ENCODE measurements at regions not wholly inside any gene's neighbourhood (a gene's known extent, or its start where the extent isn't known, plus 50 kb on each side); places are given as distances from the start of the nearest gene placed in this dataset.

- H3K4me1 Mint-ChIP-seq (ENCODE audit: low read depth), result peaks cover 48% of the 10 kb centered on the region
- H3K9me3 Mint-ChIP-seq, result peaks cover 5% of the 10 kb centered on the region
- H3K27me3 Mint-ChIP-seq (ENCODE audit: low read depth), result no peaks in the 10 kb centered on the region
- no peak overlapping the region for H3K4me3 Mint-ChIP-seq
- H3K27ac Mint-ChIP-seq, result no peak overlapping the region
- H3K36me3 Mint-ChIP-seq (ENCODE audit: low read depth), result peaks cover 60% of the 10 kb centered on the region
- no peak for DNase-seq (ENCODE audit: low spot score)
These were observed 114.0 kb upstream of the NEDD9 start for GRCh38 chr6:11346516-11346915.

GRCh38 chr6:11345536-11345935 is 113.1 kb upstream of the NEDD9 start:
- Mint-ChIP-seq H3K4me1 (ENCODE audit: low read depth) (peaks cover 49% of the 10 kb centered on the region), H3K9me3 (peaks cover 5% of the 10 kb centered on the region), H3K27me3 (ENCODE audit: low read depth) (no peaks in the 10 kb centered on the region), H3K27ac (no peak overlapping the region), H3K4me3 (no peak overlapping the region), H3K36me3 (ENCODE audit: low read depth) (peaks cover 60% of the 10 kb centered on the region)
- DNase-seq (ENCODE audit: low spot score), result no peak

GRCh38 chr6:11343963-11344723 is 111.7 kb upstream of the NEDD9 start:
- H3K4me3 Mint-ChIP-seq, result no peak overlapping the region
- H3K36me3 Mint-ChIP-seq (ENCODE audit: low read depth), result peaks cover 56% of the 10 kb centered on the region
- no peaks in the 10 kb centered on the region for H3K27me3 Mint-ChIP-seq (ENCODE audit: low read depth)
- H3K27ac Mint-ChIP-seq, result no peak overlapping the region
- peaks cover 9% of the 10 kb centered on the region for H3K9me3 Mint-ChIP-seq
- DNase-seq (ENCODE audit: low spot score), result no peak
- H3K4me1 Mint-ChIP-seq (ENCODE audit: low read depth), result peaks cover 43% of the 10 kb centered on the region

GRCh38 chr6:11341867-11342266 is 109.4 kb upstream of the NEDD9 start:
- H3K4me1 Mint-ChIP-seq (ENCODE audit: low read depth), result peaks cover 35% of the 10 kb centered on the region
- H3K4me3 Mint-ChIP-seq, result no peak overlapping the region
- H3K27ac Mint-ChIP-seq, result peak overlapping the region; percentile 13
- no peaks in the 10 kb centered on the region for H3K27me3 Mint-ChIP-seq (ENCODE audit: low read depth)
- H3K36me3 Mint-ChIP-seq (ENCODE audit: low read depth), result peaks cover 46% of the 10 kb centered on the region
- peaks cover 4% of the 10 kb centered on the region for H3K9me3 Mint-ChIP-seq
- no peak for DNase-seq (ENCODE audit: low spot score)

GRCh38 chr6:11341303-11341702 is 108.8 kb upstream of the NEDD9 start:
- Mint-ChIP-seq H3K9me3 (peaks cover 4% of the 10 kb centered on the region), H3K27ac (no peak overlapping the region), H3K36me3 (ENCODE audit: low read depth) (peaks cover 46% of the 10 kb centered on the region), H3K4me3 (no peak overlapping the region), H3K4me1 (ENCODE audit: low read depth) (peaks cover 34% of the 10 kb centered on the region), H3K27me3 (ENCODE audit: low read depth) (no peaks in the 10 kb centered on the region)
- no peak for DNase-seq (ENCODE audit: low spot score)

GRCh38 chr6:11339380-11339779 is 106.9 kb upstream of the NEDD9 start:
- Mint-ChIP-seq H3K4me3 (no peak overlapping the region), H3K9me3 (peaks cover 4% of the 10 kb centered on the region), H3K27me3 (ENCODE audit: low read depth) (no peaks in the 10 kb centered on the region), H3K36me3 (ENCODE audit: low read depth) (peaks cover 47% of the 10 kb centered on the region), H3K4me1 (ENCODE audit: low read depth) (peaks cover 25% of the 10 kb centered on the region), H3K27ac (no peak overlapping the region)
- no peak for DNase-seq (ENCODE audit: low spot score)

GRCh38 chr6:11337306-11337705 is 104.8 kb upstream of the NEDD9 start:
- Mint-ChIP-seq H3K27me3 (ENCODE audit: low read depth) (no peaks in the 10 kb centered on the region), H3K27ac (no peak overlapping the region), H3K4me3 (no peak overlapping the region), H3K4me1 (ENCODE audit: low read depth) (peaks cover 18% of the 10 kb centered on the region), H3K36me3 (ENCODE audit: low read depth) (peaks cover 48% of the 10 kb centered on the region), H3K9me3 (peaks cover 4% of the 10 kb centered on the region)
- DNase-seq (ENCODE audit: low spot score), result no peak

GRCh38 chr6:11335826-11336225 is 103.4 kb upstream of the NEDD9 start:
- Mint-ChIP-seq H3K27ac (no peak overlapping the region), H3K27me3 (ENCODE audit: low read depth) (no peaks in the 10 kb centered on the region), H3K4me3 (no peak overlapping the region), H3K4me1 (ENCODE audit: low read depth) (peaks cover 25% of the 10 kb centered on the region), H3K36me3 (ENCODE audit: low read depth) (peaks cover 51% of the 10 kb centered on the region), H3K9me3 (peaks cover 4% of the 10 kb centered on the region)
- no peak for DNase-seq (ENCODE audit: low spot score)

- no peaks in the 10 kb centered on the region for H3K9me3 Mint-ChIP-seq
- DNase-seq (ENCODE audit: low spot score), result no peak
- H3K36me3 Mint-ChIP-seq (ENCODE audit: low read depth), result peaks cover 43% of the 10 kb centered on the region
- H3K27me3 Mint-ChIP-seq (ENCODE audit: low read depth), result no peaks in the 10 kb centered on the region
- no peak overlapping the region for H3K27ac Mint-ChIP-seq
- peaks cover 39% of the 10 kb centered on the region for H3K4me1 Mint-ChIP-seq (ENCODE audit: low read depth)
- H3K4me3 Mint-ChIP-seq, result no peak overlapping the region
These were observed 100.8 kb upstream of the NEDD9 start for GRCh38 chr6:11333132-11333849.

- peaks cover 42% of the 10 kb centered on the region for H3K4me1 Mint-ChIP-seq (ENCODE audit: low read depth)
- H3K4me3 Mint-ChIP-seq, result no peak overlapping the region
- no peaks in the 10 kb centered on the region for H3K9me3 Mint-ChIP-seq
- H3K27me3 Mint-ChIP-seq (ENCODE audit: low read depth), result no peaks in the 10 kb centered on the region
- no peak for DNase-seq (ENCODE audit: low spot score)
- peaks cover 43% of the 10 kb centered on the region for H3K36me3 Mint-ChIP-seq (ENCODE audit: low read depth)
- H3K27ac Mint-ChIP-seq, result no peak overlapping the region
These were observed 100.0 kb upstream of the NEDD9 start for GRCh38 chr6:11332463-11332862.

- no peaks in the 10 kb centered on the region for H3K27me3 Mint-ChIP-seq (ENCODE audit: low read depth)
- peak overlapping the region; percentile 3 for H3K4me3 Mint-ChIP-seq
- H3K36me3 Mint-ChIP-seq (ENCODE audit: low read depth), result peaks cover 50% of the 10 kb centered on the region
- peaks cover 48% of the 10 kb centered on the region for H3K4me1 Mint-ChIP-seq (ENCODE audit: low read depth)
- H3K27ac Mint-ChIP-seq, result no peak overlapping the region
- no peak for DNase-seq (ENCODE audit: low spot score)
- no peaks in the 10 kb centered on the region for H3K9me3 Mint-ChIP-seq
These were observed 98.6 kb upstream of the NEDD9 start for GRCh38 chr6:11331111-11331510.

GRCh38 chr6:11330413-11330760 is 97.9 kb upstream of the NEDD9 start:
- H3K9me3 Mint-ChIP-seq, result no peaks in the 10 kb centered on the region
- peak overlapping the region; percentile 22 for H3K27ac Mint-ChIP-seq
- peaks cover 46% of the 10 kb centered on the region for H3K4me1 Mint-ChIP-seq (ENCODE audit: low read depth)
- DNase-seq (ENCODE audit: low spot score), result no peak
- H3K36me3 Mint-ChIP-seq (ENCODE audit: low read depth), result peaks cover 47% of the 10 kb centered on the region
- no peaks in the 10 kb centered on the region for H3K27me3 Mint-ChIP-seq (ENCODE audit: low read depth)
- H3K4me3 Mint-ChIP-seq, result peak overlapping the region; percentile 9

GRCh38 chr6:11329726-11330412 is 97.4 kb upstream of the NEDD9 start:
- Mint-ChIP-seq H3K36me3 (ENCODE audit: low read depth) (peaks cover 45% of the 10 kb centered on the region), H3K4me1 (ENCODE audit: low read depth) (peaks cover 47% of the 10 kb centered on the region), H3K9me3 (no peaks in the 10 kb centered on the region), H3K4me3 (peak overlapping the region; percentile 9), H3K27ac (peak overlapping the region; percentile 50), H3K27me3 (ENCODE audit: low read depth) (no peaks in the 10 kb centered on the region)
- DNase-seq (ENCODE audit: low spot score), result no peak

GRCh38 chr6:11328613-11329247 is 96.3 kb upstream of the NEDD9 start:
- DNase-seq (ENCODE audit: low spot score), result no peak
- Mint-ChIP-seq H3K36me3 (ENCODE audit: low read depth) (peaks cover 46% of the 10 kb centered on the region), H3K27ac (no peak overlapping the region), H3K4me1 (ENCODE audit: low read depth) (peaks cover 55% of the 10 kb centered on the region), H3K9me3 (no peaks in the 10 kb centered on the region), H3K27me3 (ENCODE audit: low read depth) (no peaks in the 10 kb centered on the region), H3K4me3 (no peak overlapping the region)

All from T-helper 2 cell treated with Interferon-gamma antibody and Interleukin-4, amounts not matched to agents 5 μg/mL and 100 μg/mL, for 36 hours (primary cell).